NB4 (cell line): ENCODE measurements at regions not wholly inside any gene's neighbourhood (a gene's known extent, or its start where the extent isn't known, plus 50 kb on each side); places are given as distances from the start of the nearest gene placed in this dataset.

ENCODE experiments used
- DNase-seq: peaks from one replicate; pipeline ENCODE4 v3.0.0; 2010; ENCODE audit warnings: low read depth
- H3K4me3 ChIP-seq: one replicate; pipeline ENCODE4 v1.5.1; 2011; ENCODE audit warnings: mild to moderate bottlenecking, low read depth, low read length, moderate library complexity
- MYC ChIP-seq: IDR thresholded peaks from 2 replicates; pipeline ENCODE4 v1.6.1; 2011; ENCODE audit warnings: low read depth, low read length
- POLR2A ChIP-seq: IDR thresholded peaks from 2 replicates; pipeline ENCODE4 v1.6.1; 2011; ENCODE audit warnings: mild to moderate bottlenecking; ENCODE audit not compliant: insufficient read length; ENCODE audit errors: extremely low read depth
- TF ChIP-seq, protein P1 (sequence below): IDR thresholded peaks from 2 replicates; pipeline ENCODE4 v1.6.1; 2011; ENCODE audit warnings: low read depth, low read length
- TF ChIP-seq, protein P2 (sequence below): IDR thresholded peaks from one replicate; pipeline ENCODE4 v1.5.1; 2012; ENCODE audit warnings: low read depth, low read length

DNA sequence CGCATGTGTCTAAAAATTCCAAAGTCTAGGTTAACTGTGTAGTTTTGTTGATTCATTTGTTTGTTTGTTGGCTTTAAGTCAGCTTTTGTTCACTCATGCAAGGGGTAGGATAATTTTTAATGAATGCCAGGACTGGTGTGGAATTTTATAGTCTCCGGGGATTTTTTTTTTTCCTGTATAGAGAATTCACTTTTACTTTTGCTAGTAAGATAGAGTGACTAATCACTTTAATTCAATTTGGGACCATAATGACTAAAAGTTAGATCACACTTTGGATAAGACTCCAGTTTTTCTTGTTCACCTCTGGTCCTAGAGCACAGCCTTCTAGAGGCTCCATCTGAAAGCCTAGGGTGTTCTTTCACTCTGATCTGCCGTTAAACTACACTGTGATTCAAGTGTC, 1690.0 kb downstream of the PCDH9 start:
- H3K4me3 ChIP-seq: no peak overlapping the region
- no peak for DNase-seq
- TF ChIP-seq POLR2A (no peak), MYC (no peak)
- TF ChIP-seq, protein P1, sequence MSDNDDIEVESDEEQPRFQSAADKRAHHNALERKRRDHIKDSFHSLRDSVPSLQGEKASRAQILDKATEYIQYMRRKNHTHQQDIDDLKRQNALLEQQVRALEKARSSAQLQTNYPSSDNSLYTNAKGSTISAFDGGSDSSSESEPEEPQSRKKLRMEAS: no peak
- TF ChIP-seq, protein P2, sequence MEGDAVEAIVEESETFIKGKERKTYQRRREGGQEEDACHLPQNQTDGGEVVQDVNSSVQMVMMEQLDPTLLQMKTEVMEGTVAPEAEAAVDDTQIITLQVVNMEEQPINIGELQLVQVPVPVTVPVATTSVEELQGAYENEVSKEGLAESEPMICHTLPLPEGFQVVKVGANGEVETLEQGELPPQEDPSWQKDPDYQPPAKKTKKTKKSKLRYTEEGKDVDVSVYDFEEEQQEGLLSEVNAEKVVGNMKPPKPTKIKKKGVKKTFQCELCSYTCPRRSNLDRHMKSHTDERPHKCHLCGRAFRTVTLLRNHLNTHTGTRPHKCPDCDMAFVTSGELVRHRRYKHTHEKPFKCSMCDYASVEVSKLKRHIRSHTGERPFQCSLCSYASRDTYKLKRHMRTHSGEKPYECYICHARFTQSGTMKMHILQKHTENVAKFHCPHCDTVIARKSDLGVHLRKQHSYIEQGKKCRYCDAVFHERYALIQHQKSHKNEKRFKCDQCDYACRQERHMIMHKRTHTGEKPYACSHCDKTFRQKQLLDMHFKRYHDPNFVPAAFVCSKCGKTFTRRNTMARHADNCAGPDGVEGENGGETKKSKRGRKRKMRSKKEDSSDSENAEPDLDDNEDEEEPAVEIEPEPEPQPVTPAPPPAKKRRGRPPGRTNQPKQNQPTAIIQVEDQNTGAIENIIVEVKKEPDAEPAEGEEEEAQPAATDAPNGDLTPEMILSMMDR: no peak

DNA sequence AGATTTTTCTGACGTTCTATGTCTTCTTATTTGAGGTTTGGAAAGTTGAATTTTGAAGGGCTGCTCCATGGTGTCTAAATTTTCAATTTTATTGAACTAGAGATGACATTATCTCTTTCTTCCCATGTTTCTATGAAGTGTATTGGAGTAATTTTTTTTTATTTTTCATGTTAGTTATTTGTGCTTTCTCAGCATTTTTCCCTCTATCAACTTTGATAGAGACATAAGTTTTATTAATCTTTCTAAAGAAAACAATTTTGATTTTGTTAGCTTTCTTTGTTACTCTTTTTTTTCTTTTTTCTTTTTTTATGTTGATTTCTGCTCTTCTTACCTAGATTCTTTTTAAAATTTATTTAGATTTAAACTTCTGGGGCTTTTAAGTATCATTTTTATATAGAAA, 1694.8 kb downstream of the PCDH9 start:
- TF ChIP-seq POLR2A (no peak), MYC (no peak)
- TF ChIP-seq, protein P1: no peak
- TF ChIP-seq, protein P2: no peak

GRCh38 chr13:65532231-65532630, 1697.9 kb downstream of the PCDH9 start:
- DNase-seq: no peak
- TF ChIP-seq, protein P1: no peak
- TF ChIP-seq MYC: no peak
- TF ChIP-seq, protein P2: no peak
- no peak for TF ChIP-seq POLR2A
- no peak overlapping the region for H3K4me3 ChIP-seq

More for the DNA sequence above, 1694.8 kb downstream of the PCDH9 start:
- DNase-seq: no peak
- H3K4me3 ChIP-seq: no peak overlapping the region

DNA sequence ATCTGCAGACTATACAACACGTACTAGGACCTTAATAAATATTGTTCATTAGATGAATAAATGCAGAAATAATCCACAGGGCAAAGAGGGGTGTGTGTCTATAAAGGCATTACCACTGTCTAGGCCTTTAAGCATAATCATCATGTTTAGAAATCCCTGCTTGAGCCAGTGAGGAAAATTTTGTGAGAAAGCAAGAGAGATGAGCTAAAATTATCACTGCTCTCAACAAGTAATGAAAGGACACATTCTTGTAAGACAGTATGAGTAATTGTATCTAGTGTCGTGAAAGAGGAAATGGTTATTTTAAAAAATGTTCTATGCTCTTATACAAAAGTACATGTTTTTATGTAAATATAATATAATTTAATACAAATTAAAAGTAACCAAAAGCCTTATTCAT, 1699.4 kb downstream of the PCDH9 start:
- no peak overlapping the region for H3K4me3 ChIP-seq
- no peak for DNase-seq
- TF ChIP-seq, protein P1: no peak
- TF ChIP-seq, protein P2: no peak
- TF ChIP-seq MYC (no peak), POLR2A (no peak)

DNA sequence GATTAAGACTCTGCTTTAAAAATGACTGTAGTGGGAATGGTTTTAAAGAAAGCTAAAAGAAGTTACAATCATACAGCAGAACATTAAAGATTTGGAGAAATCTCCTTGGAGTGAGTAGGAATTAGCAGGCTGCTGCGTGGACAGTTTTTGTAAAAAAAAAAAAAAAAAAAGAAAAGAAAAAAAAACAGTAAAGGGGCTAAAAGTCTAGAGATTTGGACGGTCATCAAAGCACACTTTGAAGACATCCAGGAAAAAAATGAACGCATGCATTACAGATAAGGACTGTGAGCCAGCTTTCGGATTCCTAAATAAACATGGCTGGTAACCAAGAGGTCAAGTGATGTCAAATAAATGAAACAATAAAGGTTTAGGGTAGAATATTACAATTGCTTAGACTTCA, 1700.6 kb downstream of the PCDH9 start:
- no peak overlapping the region for H3K4me3 ChIP-seq
- TF ChIP-seq POLR2A (no peak), MYC (no peak)
- TF ChIP-seq, protein P2: no peak
- TF ChIP-seq, protein P1: no peak
- DNase-seq: no peak
